ENCODE measurements at regions not wholly inside any gene's neighbourhood (a gene's known extent, or its start where the extent isn't known, plus 50 kb on each side); places are given as distances from the start of the nearest gene placed in this dataset.
A peak's percentile ranks its signal among the peaks of the same experiment; 100 is the strongest.
"Not testable (repeated sequence)": the region's sequence is repeated elsewhere in the genome, so short reads cannot be mapped to it uniquely, and the experiment has no call there.

DNA sequence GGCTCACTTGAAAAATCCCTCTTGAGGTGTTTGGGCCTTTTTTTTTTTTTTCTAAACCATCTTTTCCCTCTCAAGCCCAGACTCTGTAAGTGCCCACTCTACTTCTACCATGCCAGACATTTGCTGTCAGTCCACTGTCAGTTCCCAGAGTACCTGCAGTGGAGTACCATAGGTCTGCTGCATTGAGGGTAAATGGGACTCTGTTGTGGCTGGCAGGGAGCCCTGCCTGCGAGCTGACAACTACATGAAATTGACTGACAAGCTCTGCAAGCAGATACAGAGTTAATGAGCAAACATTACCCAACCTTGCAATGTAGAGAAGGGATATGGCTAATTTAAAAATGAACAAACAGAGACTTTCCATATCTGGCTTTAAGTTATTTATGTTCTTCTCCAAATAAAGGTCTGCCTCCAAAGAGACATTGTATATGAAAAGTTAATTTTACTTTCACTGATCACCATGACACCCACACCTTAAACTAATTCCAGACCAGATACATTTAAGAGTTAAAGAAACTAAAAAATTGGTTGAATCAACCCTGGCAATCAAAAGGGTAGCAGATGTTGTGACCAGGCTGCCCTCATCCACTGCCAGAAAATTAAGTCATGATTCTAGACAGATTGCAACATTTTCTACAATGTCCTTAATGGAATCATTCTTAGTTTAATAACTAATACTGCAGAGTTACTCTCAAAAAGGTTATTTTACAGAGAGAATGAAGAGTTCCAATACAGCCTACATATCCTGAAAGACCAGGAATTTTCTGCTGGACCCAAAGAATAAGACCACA is 100.4 kb upstream of the PAM start:
- no peak for DNase-seq (ENCODE audit: insufficient read length, low spot score)
- FAIRE-seq = no peak
- TF ChIP-seq POLR2AphosphoS5 (IDR thresholded peaks at IDR 0.05; ENCODE audit: low read depth, low read length) = no peak
- no peak for TF ChIP-seq POU2F2 (IDR thresholded peaks at IDR 0.05; ENCODE audit: low read depth, low read length)
- TF ChIP-seq SPI1 (IDR thresholded peaks at IDR 0.05; ENCODE audit: low read depth, low read length) = no peak
- no peak for TF ChIP-seq PAX5 (IDR thresholded peaks at IDR 0.05; ENCODE audit: insufficient read depth, low read length, severe bottlenecking)
- TF ChIP-seq POLR2A (IDR thresholded peaks at IDR 0.05; ENCODE audit: low read depth, low read length) = no peak
- no peak for TF ChIP-seq TAF1 (IDR thresholded peaks at IDR 0.05; ENCODE audit: low read depth, low read length)

DNA sequence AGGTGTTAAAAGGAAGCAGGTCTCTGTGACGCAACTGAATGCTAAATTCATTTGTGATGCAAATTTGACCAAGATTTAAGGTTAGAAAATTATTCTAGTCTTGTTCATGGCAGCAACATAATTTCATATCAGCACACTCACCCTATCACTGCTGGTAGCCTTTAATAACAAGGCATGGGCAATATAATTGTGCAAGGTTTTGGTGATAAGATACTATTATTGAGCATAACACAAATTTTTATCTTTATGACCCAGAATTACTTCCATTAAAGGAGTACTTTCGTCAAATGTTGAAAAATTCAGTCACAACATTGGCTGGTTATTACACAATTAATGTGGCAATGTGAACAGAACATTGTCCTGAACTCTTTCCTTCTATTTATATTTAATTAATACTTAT is 96.0 kb upstream of the PAM start:
- TF ChIP-seq TAF1 (IDR thresholded peaks at IDR 0.05; ENCODE audit: low read depth, low read length) (no peak), POU2F2 (IDR thresholded peaks at IDR 0.05; ENCODE audit: low read depth, low read length) (no peak), POLR2AphosphoS5 (IDR thresholded peaks at IDR 0.05; ENCODE audit: low read depth, low read length) (no peak), SPI1 (IDR thresholded peaks at IDR 0.05; ENCODE audit: low read depth, low read length) (no peak), POLR2A (IDR thresholded peaks at IDR 0.05; ENCODE audit: low read depth, low read length) (no peak), PAX5 (IDR thresholded peaks at IDR 0.05; ENCODE audit: insufficient read depth, low read length, severe bottlenecking) (no peak)
- FAIRE-seq (no peak), DNase-seq (ENCODE audit: insufficient read length, low spot score) (no peak)

DNA sequence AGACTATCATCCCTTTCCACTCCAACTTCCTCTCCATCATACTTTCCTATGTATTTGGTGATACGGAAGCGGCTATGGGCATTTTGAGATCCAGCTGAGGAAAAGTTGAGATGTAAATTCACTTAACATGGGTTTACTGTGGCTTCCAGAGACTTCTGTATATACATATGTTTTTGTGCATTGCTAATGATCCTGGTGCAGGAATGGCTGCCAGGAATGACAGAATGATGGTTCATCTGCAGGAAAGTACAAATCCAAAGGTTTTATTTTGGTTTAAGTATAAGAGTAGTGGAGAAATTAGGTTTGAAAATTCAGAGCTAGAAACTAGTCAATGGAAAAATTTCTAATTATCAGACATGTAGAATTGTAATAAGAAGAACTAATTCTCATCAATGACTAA is 95.0 kb upstream of the PAM start:
- FAIRE-seq = no peak

DNA sequence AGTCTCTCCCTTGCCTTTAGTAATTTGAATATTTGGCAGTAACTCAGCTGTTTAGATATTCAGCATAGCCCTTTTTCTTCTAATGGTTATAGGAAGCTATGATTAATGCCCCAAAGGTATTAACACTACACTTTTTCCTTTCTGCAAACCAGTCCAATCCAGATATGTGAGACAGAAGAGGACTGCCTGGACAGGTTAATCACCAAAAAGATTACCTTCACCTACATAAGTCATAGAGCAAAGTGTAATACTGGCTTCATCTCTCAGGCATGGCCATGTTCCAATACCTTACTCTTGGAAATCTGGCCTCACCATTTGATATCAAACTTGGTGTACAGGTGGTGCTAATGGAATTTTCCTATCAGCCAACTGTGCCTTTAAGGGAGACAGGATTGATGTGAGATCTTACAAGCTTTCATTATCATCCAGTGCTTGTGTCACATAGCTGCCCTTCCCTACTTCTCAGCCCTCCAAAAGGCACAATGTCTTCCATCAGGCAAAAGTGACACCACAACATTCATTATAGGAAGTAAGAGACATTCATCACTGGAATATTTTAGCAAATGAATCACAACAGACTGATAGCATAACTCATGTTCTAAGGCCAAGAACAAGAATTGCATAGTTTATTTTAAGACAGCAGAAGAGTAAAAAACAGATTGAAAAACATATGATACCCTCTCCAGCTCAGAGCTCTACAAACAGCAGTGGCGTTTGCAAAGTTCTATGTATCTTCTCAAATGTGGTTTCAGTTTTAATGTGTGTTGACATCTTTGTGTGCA is 91.2 kb upstream of the PAM start:
- no peak for FAIRE-seq
- no peak for TF ChIP-seq TAF1 (IDR thresholded peaks at IDR 0.05; ENCODE audit: low read depth, low read length)
- no peak for TF ChIP-seq SPI1 (IDR thresholded peaks at IDR 0.05; ENCODE audit: low read depth, low read length)
- TF ChIP-seq POLR2AphosphoS5 (IDR thresholded peaks at IDR 0.05; ENCODE audit: low read depth, low read length) = no peak
- TF ChIP-seq POU2F2 (IDR thresholded peaks at IDR 0.05; ENCODE audit: low read depth, low read length) = no peak
- no peak for TF ChIP-seq POLR2A (IDR thresholded peaks at IDR 0.05; ENCODE audit: low read depth, low read length)
- DNase-seq (ENCODE audit: insufficient read length, low spot score) = no peak

More for the DNA sequence above, 95.0 kb upstream of the PAM start:
- DNase-seq (ENCODE audit: insufficient read length, low spot score) = no peak
- TF ChIP-seq POU2F2 (IDR thresholded peaks at IDR 0.05; ENCODE audit: low read depth, low read length) (no peak), POLR2AphosphoS5 (IDR thresholded peaks at IDR 0.05; ENCODE audit: low read depth, low read length) (no peak), POLR2A (IDR thresholded peaks at IDR 0.05; ENCODE audit: low read depth, low read length) (no peak), SPI1 (IDR thresholded peaks at IDR 0.05; ENCODE audit: low read depth, low read length) (no peak), TAF1 (IDR thresholded peaks at IDR 0.05; ENCODE audit: low read depth, low read length) (no peak), PAX5 (IDR thresholded peaks at IDR 0.05; ENCODE audit: insufficient read depth, low read length, severe bottlenecking) (no peak)

DNA sequence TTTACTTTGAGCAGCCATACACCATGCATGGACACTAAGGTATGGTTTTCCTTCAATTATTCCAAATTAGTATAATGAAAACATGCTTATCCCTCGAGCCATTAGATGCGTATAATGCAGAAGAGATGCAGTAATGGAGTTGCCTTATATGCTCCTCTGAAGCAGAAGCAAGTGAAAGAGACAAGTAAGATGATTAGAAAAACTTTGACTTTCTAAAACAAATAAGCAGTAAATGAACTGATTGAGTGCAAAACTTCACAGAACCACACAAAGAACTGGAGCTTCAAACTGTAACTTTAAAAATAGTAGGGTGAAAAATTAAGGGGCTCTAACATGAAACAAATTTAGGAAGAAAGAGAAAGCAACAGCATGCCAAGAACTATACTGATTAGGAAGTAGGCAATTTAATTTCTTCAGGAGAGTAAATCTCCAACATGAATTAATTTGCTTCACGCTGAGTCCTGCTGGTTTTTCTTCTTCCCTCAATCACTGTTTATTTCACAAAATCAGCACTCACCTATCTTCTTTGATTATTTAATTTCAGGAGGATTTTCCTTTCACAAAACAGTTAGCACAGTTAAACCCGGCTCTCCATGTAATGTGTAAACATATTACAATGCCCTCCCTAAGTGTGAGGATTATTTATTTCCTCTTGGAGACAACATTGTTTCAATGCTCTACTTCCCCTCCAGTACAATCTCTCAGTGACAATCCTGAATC is 90.3 kb upstream of the PAM start:
- no peak for FAIRE-seq
- DNase-seq (ENCODE audit: insufficient read length, low spot score) = no peak
- TF ChIP-seq POU2F2 (IDR thresholded peaks at IDR 0.05; ENCODE audit: low read depth, low read length) = no peak
- TF ChIP-seq POLR2A (IDR thresholded peaks at IDR 0.05; ENCODE audit: low read depth, low read length) = no peak
- TF ChIP-seq POLR2AphosphoS5 (IDR thresholded peaks at IDR 0.05; ENCODE audit: low read depth, low read length) = no peak
- TF ChIP-seq SPI1 (IDR thresholded peaks at IDR 0.05; ENCODE audit: low read depth, low read length) = no peak
- TF ChIP-seq TAF1 (IDR thresholded peaks at IDR 0.05; ENCODE audit: low read depth, low read length) = no peak
- no peak for TF ChIP-seq PAX5 (IDR thresholded peaks at IDR 0.05; ENCODE audit: insufficient read depth, low read length, severe bottlenecking)

DNA sequence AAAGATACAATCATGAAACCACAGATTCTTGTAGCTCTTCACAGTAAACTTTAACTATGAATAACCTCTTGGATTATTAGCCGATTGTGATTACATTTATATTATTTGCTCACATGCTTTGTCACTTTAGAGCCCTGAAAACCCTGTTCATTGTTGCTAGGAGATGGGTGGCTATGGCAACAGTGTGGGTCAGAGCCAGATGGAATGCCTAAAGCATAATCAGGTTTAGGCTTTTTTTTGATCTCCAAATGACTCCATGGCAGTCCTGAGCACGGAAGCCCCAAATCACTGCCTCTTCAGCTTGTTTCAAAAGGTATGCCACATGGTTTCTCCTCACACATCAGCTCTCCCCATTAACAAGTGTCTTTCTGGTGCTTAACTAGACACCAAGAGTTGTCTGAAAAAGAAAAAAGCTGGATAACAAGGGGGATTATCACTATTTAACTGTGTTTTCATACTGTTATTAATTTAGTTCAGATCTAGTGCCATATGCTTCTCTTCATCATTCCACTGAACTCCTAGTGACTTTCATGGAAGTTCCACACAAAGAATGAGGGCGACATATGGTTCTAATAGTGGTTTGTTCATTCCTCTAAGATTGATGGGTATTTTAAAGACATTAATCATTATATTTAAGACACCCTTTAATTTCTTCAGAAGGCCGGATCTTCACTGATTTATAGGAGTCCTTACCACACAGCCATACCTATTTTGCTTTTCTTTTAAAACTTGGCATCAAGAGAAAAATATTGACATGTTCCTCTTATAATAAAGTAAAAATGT is 88.8 kb upstream of the PAM start:
- DNase-seq (ENCODE audit: insufficient read length, low spot score) (no peak), FAIRE-seq (no peak)
- TF ChIP-seq SPI1 (IDR thresholded peaks at IDR 0.05; ENCODE audit: low read depth, low read length) = no peak
- TF ChIP-seq TAF1 (IDR thresholded peaks at IDR 0.05; ENCODE audit: low read depth, low read length) = no peak
- TF ChIP-seq POLR2A (IDR thresholded peaks at IDR 0.05; ENCODE audit: low read depth, low read length) = no peak

DNA sequence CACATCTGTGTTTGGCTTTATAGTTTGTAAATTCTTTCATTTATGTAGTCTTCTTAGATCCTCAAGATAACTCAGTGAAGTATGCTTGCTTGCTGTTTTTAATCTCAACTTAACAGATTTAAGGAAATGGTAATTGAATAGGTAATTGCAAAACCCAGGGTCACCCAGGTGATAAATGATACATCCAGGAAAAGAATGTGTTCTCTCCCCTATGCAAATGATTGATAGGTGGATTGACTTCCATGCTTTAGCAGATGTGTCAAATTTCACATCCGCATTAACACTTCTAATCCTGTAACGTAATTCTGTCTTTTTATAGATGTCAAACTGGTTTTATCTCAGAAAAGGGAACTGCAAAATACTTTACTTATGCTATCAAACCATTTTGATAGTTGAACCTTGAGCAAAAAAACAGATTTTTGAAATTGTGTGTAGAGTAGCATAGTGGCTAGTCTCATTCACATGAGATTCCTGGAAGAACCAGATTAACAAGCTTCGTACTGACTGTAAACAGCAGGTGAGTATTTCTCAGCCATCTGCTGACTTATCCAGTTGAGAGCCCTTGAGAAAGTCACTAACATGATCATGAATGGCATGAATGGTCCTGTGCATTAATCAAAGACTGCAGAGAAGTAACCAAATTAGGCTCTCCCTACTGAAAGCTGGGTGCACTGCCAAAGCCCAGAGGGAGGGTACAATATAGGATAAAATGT is 86.7 kb upstream of the PAM start:
- DNase-seq (ENCODE audit: insufficient read length, low spot score) = no peak
- TF ChIP-seq PAX5 (IDR thresholded peaks at IDR 0.05; ENCODE audit: insufficient read depth, low read length, severe bottlenecking) (no peak), POLR2A (IDR thresholded peaks at IDR 0.05; ENCODE audit: low read depth, low read length) (no peak), POU2F2 (IDR thresholded peaks at IDR 0.05; ENCODE audit: low read depth, low read length) (no peak)
- FAIRE-seq = no peak

DNA sequence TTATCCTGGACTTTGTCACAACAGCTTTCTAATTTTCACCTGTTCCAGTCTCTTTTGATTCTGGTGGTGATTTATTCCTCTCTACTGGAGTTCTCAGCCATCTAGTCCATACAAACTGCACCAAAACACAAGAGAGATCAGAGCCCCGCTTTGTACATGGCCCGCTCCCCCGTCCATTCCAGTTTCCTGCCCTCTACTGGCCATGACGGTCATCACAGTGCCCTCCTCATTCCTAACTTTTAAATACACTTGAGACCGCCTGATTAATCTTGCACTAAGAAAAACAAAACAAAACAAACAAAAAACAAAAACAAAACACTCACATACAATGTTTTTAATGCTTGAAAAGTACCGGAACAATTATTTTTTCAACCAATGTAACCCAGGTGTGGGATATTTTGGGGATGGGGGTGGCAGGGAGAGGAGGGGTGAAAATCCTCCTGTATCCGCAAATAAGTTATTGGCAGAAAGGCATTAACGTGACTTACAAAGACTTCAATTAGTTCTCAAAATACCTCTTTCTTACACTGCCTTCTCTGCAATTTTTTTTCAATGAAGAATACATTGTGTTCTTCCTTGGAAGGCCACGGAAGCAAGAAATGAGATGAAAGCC is 84.8 kb upstream of the PAM start:
- TF ChIP-seq PAX5 (IDR thresholded peaks at IDR 0.05; ENCODE audit: insufficient read depth, low read length, severe bottlenecking) = no peak
- TF ChIP-seq TAF1 (IDR thresholded peaks at IDR 0.05; ENCODE audit: low read depth, low read length) = no peak
- no peak for TF ChIP-seq SPI1 (IDR thresholded peaks at IDR 0.05; ENCODE audit: low read depth, low read length)
- no peak for TF ChIP-seq POLR2A (IDR thresholded peaks at IDR 0.05; ENCODE audit: low read depth, low read length)
- no peak for TF ChIP-seq POU2F2 (IDR thresholded peaks at IDR 0.05; ENCODE audit: low read depth, low read length)
- TF ChIP-seq POLR2AphosphoS5 (IDR thresholded peaks at IDR 0.05; ENCODE audit: low read depth, low read length) = no peak
- FAIRE-seq (no peak), DNase-seq (ENCODE audit: insufficient read length, low spot score) (peak; percentile 10)

DNA sequence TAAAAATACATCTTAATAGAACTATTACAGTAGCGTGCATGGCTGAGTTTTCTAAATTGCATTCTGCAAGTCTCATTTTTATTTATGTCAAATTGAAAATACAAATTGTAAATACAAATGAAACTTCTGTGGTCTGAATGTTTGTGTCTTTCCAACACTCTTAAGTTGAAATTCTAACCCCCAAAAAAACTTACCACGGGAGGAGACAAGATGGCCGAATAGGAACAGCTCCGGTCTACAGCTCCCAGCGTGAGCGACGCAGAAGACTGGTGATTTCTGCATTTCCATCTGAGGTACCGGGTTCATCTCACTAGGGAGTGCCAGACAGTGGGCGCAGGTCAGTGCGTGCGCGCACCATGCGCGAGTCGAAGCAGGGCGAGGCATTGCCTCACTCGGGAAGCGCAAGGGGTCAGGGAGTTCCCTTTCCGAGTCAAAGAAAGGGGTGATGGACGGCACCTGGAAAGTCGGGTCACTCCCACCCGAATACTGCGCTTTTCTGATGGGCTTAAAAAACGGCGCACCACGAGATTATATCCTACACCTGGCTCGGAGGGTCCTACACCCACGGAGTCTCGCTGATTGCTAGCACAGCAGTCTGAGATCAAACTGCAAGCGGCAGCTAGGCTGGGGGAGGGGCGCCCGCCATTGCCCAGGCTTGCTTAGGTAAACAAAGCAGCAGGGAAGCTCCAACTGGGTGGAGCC is 83.9 kb upstream of the PAM start:
- FAIRE-seq; DNase-seq (ENCODE audit: insufficient read length, low spot score): not testable (repeated sequence)
